ENCODE measurements at regions not wholly inside any gene's neighbourhood (a gene's known extent, or its start where the extent isn't known, plus 50 kb on each side); places are given as distances from the start of the nearest gene placed in this dataset.
"Not testable (repeated sequence)": the region's sequence is repeated elsewhere in the genome, so short reads cannot be mapped to it uniquely, and the experiment has no call there.

DNA sequence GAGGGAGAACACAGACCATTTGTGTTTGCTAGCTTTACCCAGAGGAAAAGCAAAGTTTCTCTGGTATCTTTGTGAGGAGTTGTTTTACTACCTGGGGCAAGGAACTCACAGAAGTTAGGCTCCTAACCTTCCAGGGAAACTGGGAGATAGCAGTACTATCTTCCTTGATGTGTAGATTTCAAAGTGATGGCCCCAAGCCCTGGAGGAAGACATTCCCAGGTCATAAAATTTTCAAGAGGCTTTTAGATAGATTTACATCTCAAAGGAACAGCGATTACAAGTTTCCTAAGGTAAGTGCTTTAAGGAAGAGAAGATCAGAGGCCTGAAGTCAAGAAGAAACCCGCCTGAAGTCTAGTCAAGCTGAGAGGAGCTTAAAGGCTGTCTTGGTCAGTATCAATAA is 1187.8 kb upstream of the TMEFF2 start:
- no peak for DNase-seq (ENCODE audit: low spot score)
- intact Hi-C loops (cut with DNase I) = no loop called here

DNA sequence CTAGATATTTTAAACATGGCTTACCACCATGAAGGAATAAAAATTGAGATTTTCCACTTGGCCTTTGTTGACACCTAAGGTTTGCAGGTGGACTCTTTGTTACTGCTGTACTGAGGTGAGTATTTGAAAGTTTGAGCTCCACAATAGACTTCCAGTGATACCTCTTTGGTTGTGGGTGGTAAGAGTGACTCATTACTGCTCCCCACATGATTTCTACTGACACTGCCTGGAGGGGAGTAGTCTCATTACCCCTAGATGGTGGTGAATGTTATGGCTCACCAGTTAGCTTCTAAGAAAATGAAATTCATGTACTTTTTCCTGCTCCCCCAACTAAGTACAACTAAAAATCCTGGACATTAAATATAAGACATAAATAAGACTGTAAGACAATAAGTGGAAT is 1183.1 kb upstream of the TMEFF2 start:
- intact Hi-C loops (cut with DNase I) = no loop called here
- DNase-seq (ENCODE audit: low spot score) = no peak

- no peak for DNase-seq (ENCODE audit: low spot score)
- intact Hi-C loops (cut with DNase I) = no loop called here
These were observed 1178.4 kb upstream of the TMEFF2 start for GRCh38 chr2:193373120-193373519.

- DNase-seq (ENCODE audit: low spot score) = no peak
- intact Hi-C loops (cut with DNase I) = no loop called here
These were observed 1176.5 kb upstream of the TMEFF2 start for GRCh38 chr2:193371200-193371599.

GRCh38 chr2:193368615-193369014 is 1173.9 kb upstream of the TMEFF2 start:
- no peak for DNase-seq (ENCODE audit: low spot score)
- intact Hi-C loops (cut with DNase I) = no loop called here

DNA sequence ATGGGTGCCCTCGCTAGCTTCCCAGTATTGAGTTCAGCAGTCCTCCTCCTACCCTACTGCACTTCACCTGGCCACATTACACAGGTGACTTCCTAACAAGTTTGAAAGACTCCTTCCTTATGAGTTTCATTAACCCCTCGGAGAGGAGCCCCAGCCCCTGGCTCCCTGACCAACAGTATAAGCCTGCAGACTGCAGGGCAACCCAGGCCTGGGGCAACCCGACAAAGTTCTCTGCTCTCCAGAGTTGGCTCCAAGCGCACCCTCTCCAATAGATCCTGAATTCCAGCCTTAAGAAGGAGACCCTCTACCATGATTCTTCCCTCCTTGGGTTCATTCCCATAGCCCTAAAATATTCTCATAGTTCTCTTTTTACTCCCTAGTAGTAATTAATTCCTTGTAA is 1162.8 kb upstream of the TMEFF2 start:
- no peak for DNase-seq (ENCODE audit: low spot score)
- intact Hi-C loops (cut with DNase I) = no loop called here

- DNase-seq (ENCODE audit: low spot score); intact Hi-C loops (cut with DNase I): not testable (repeated sequence)
These were observed 1158.0 kb upstream of the TMEFF2 start for GRCh38 chr2:193352665-193353242.

DNA sequence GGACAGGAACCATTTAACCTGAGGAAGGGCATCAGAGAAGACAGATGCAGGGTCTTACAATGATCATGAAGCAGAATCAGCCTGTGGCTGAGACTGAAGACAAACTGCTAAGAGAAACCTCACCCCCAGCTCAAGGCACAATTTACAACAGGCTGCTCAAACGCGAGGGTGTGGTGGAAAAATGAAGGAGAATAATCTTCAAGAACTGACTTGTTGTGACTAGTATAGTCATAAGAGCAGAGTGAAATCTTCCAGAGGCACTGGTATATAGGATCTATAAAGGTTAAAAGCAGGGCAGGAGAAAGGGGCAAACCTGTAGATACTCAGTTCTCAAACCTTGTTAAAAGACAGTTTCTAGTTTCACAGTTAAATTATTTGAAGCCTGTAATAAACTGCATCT is 1155.8 kb upstream of the TMEFF2 start:
- no peak for DNase-seq (ENCODE audit: low spot score)
- intact Hi-C loops (cut with DNase I) = no loop called here

GRCh38 chr2:193349642-193350041 is 1154.9 kb upstream of the TMEFF2 start:
- intact Hi-C loops (cut with DNase I) = no loop called here
- DNase-seq (ENCODE audit: low spot score) = no peak

- DNase-seq (ENCODE audit: low spot score) = no peak
- intact Hi-C loops (cut with DNase I) = no loop called here
These were observed 1153.3 kb upstream of the TMEFF2 start for GRCh38 chr2:193348055-193348454.

DNA sequence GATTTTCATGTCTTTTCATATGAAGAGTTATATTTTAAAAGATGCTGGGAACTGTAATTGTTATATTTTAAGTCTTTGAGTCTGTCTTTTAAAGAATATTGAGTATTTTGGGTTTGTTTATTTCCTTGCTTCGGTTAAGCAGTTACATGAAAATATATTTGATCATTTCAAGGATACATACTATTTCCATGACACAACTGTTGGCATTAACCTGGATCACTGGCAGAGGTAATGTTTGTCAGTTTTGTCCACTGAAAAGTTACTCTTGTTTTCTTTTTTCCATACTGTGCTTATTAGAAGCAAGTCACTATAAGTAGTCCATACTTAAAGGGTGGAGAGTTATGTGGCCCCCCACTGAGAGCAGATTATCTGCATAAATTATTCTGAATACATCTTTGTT is 1142.0 kb upstream of the TMEFF2 start:
- intact Hi-C loops (cut with DNase I) = no loop called here
- no peak for DNase-seq (ENCODE audit: low spot score)

- intact Hi-C loops (cut with DNase I) = no loop called here
- DNase-seq (ENCODE audit: low spot score) = no peak
These were observed 1139.7 kb upstream of the TMEFF2 start for GRCh38 chr2:193334401-193334800.

GRCh38 chr2:193333539-193333938 is 1138.8 kb upstream of the TMEFF2 start:
- no peak for DNase-seq (ENCODE audit: low spot score)
- intact Hi-C loops (cut with DNase I) = no loop called here

GRCh38 chr2:193332941-193333340 is 1138.2 kb upstream of the TMEFF2 start:
- intact Hi-C loops (cut with DNase I) = no loop called here
- no peak for DNase-seq (ENCODE audit: low spot score)

- intact Hi-C loops (cut with DNase I) = no loop called here
These were observed 1136.9 kb upstream of the TMEFF2 start for GRCh38 chr2:193331676-193332075.

GRCh38 chr2:193326296-193326695 is 1131.6 kb upstream of the TMEFF2 start:
- no peak for DNase-seq (ENCODE audit: low spot score)
- intact Hi-C loops (cut with DNase I) = no loop called here

More at GRCh38 chr2:193331676-193332075, 1136.9 kb upstream of the TMEFF2 start:
- DNase-seq (ENCODE audit: low spot score) = no peak

GRCh38 chr2:193315428-193316091 is 1120.8 kb upstream of the TMEFF2 start:
- no peak for DNase-seq (ENCODE audit: low spot score)
- intact Hi-C loops (cut with DNase I) = no loop called here

- intact Hi-C loops (cut with DNase I) = no loop called here
- no peak for DNase-seq (ENCODE audit: low spot score)
These were observed 1108.7 kb upstream of the TMEFF2 start for GRCh38 chr2:193303464-193303863.

DNA sequence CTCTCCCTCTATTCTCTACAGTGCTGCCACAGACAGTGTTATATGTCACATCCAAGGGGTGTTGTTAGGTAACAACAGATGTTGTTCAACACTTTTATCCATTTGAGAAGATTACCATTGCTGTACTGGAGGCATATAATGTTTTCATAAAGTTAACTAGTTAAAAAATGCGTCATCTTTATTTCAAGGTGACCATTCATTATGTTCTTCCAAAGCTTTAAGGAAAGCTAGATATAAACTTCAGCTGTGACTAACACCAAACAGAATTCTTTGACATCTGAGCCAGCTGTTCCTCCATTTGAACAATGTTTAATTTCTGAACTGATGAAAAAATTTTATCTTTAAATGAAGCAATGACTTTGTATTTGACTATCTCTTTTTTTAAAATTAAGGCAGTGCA is 1099.6 kb upstream of the TMEFF2 start:
- no peak for DNase-seq (ENCODE audit: low spot score)
- intact Hi-C loops (cut with DNase I) = no loop called here

GRCh38 chr2:193279361-193279760 is 1084.6 kb upstream of the TMEFF2 start:
- intact Hi-C loops (cut with DNase I) = no loop called here
- DNase-seq (ENCODE audit: low spot score) = no peak

GRCh38 chr2:193276988-193277387 is 1082.3 kb upstream of the TMEFF2 start:
- DNase-seq (ENCODE audit: low spot score) = no peak
- intact Hi-C loops (cut with DNase I) = no loop called here

DNA sequence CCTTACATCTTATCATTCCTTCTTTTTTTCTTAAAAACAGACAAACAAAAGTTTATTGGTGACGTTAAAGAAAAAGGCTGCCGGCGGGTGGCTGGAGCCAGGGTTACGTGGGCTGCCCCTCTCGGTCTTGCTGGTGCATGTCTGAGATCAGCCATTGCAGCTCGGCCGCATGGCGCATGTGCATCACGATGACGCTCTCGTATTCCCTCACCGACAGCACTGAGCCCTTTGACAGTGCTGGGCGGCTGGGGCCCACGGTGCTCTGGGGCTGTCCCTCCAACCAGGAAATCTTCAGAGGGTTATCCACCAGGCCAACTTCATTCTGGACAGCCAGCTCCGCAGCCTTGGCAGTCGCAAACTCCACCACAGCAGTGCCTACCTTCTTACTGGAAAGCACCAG is 1081.8 kb upstream of the TMEFF2 start:
- no peak for DNase-seq (ENCODE audit: low spot score)

More for the DNA sequence above, 1081.8 kb upstream of the TMEFF2 start:
- intact Hi-C loops (cut with DNase I) = no loop called here
